GM23338 (cell line): ENCODE measurements at regions not wholly inside any gene's neighbourhood (a gene's known extent, or its start where the extent isn't known, plus 50 kb on each side); places are given as distances from the start of the nearest gene placed in this dataset.

Source experiments
- ATAC-seq: fragments of 200-7000 bp; cut with Tn5 transposase; 3 replicates; pipeline ENCODE4 v1.9.1; 2020
- DNase-seq: peaks from one replicate; pipeline ENCODE4 v3.0.0-alpha.2; 2015; ENCODE audit warnings: low spot score
- H2AFZ ChIP-seq: fragments of 200-600 bp; sonication (generic); 2 replicates; pipeline ENCODE4 v1.8.0; 2016; ENCODE audit warnings: antibody characterized with exemption, mild to moderate bottlenecking, moderate library complexity
- H3F3A ChIP-seq: fragments of 200-600 bp; sonication (generic); replicated peaks from 2 replicates; pipeline ENCODE4 v1.8.0; 2017; ENCODE audit warnings: antibody characterized with exemption, mixed run types, low read depth
- H3K27ac ChIP-seq: fragments of 200-600 bp; sonication (generic); 2 replicates; pipeline ENCODE4 v1.6.1; 2016; ENCODE audit warnings: low read depth
- H3K27me3 ChIP-seq: fragments of 200-600 bp; sonication (generic); 2 replicates; pipeline ENCODE4 v1.8.0; 2016; ENCODE audit warnings: mild to moderate bottlenecking, mixed run types, moderate library complexity; ENCODE audit not compliant: insufficient read depth
- H3K36me3 ChIP-seq: fragments of 200-600 bp; sonication (generic); 2 replicates; pipeline ENCODE4 v1.8.0; 2016; ENCODE audit warnings: mild to moderate bottlenecking; ENCODE audit not compliant: insufficient read depth
- H3K4me1 ChIP-seq: fragments of 200-600 bp; sonication (generic); 2 replicates; pipeline ENCODE4 v1.8.0; 2016; ENCODE audit warnings: mild to moderate bottlenecking, moderate library complexity; ENCODE audit not compliant: insufficient read depth
- H3K4me2 ChIP-seq: fragments of 200-600 bp; sonication (generic); 2 replicates; pipeline ENCODE4 v1.7.1; 2017; ENCODE audit warnings: mixed run types
- H3K4me3 ChIP-seq: fragments of 200-600 bp; sonication (generic); 2 replicates; pipeline ENCODE4 v1.6.1; 2016; ENCODE audit warnings: mixed run types
- H3K79me2 ChIP-seq: fragments of 200-600 bp; sonication (generic); replicated peaks from 2 replicates; pipeline ENCODE4 v1.8.0; 2017; ENCODE audit warnings: mild to moderate bottlenecking; ENCODE audit not compliant: insufficient read depth
- H3K9me2 ChIP-seq: fragments of 200-600 bp; sonication (generic); 2 replicates; pipeline ENCODE4 v1.8.0; 2017; ENCODE audit not compliant: insufficient read depth
- H4K20me1 ChIP-seq: fragments of 200-600 bp; sonication (generic); replicated peaks from 2 replicates; pipeline ENCODE4 v1.8.0; 2017; ENCODE audit warnings: mild to moderate bottlenecking; ENCODE audit not compliant: insufficient read depth
- H3K27ac Mint-ChIP-seq: 2 replicates; pipeline ENCODE4 v1.8.0; 2020; ENCODE audit warnings: inconsistent platforms, mild to moderate bottlenecking, moderate library complexity, mixed read lengths
- H3K27me3 Mint-ChIP-seq: 3 replicates; pipeline ENCODE4 v1.8.0; 2022; ENCODE audit warnings: low read depth, mild to moderate bottlenecking, moderate library complexity, mixed read lengths, inconsistent platforms; ENCODE audit not compliant: insufficient read depth, poor library complexity
- H3K36me3 Mint-ChIP-seq: 3 replicates; pipeline ENCODE4 v1.8.0; 2021; ENCODE audit warnings: low read depth, mild to moderate bottlenecking, inconsistent platforms, moderate library complexity, mixed read lengths
- H3K4me1 Mint-ChIP-seq: 3 replicates; pipeline ENCODE4 v1.8.0; 2020; ENCODE audit warnings: mild to moderate bottlenecking, inconsistent platforms, mixed read lengths
- H3K4me3 Mint-ChIP-seq: 3 replicates; pipeline ENCODE4 v1.8.0; 2021; ENCODE audit warnings: moderate library complexity, mild to moderate bottlenecking, inconsistent platforms, mixed read lengths
- H3K9me3 Mint-ChIP-seq: 3 replicates; pipeline ENCODE4 v1.8.0; 2020; ENCODE audit warnings: moderate library complexity, mild to moderate bottlenecking, inconsistent platforms, mixed read lengths
- CTCF ChIP-seq, 2 experiments: fragments of 200-600 bp in 1 of 2; sonication (generic) in 1 of 2; conservative IDR thresholded peaks; 2 replicates each; pipeline versions ENCODE4 v1.5.1 to v1.6.1; 2016 to 2017; ENCODE audit warnings: antibody characterized with exemption in 2 of 2, low read depth in 2 of 2, mild to moderate bottlenecking in 2 of 2, moderate library complexity in 1 of 2
- EZH2 ChIP-seq: fragments of 200-600 bp; sonication (generic); IDR thresholded peaks from one replicate; pipeline ENCODE4 v1.8.0; 2017; ENCODE audit warnings: antibody characterized with exemption, mild to moderate bottlenecking, low read depth; ENCODE audit not compliant: unreplicated experiment
- EZH2phosphoT487 ChIP-seq: fragments of 200-600 bp; sonication (generic); IDR thresholded peaks from one replicate; pipeline ENCODE4 v1.8.1; 2018; ENCODE audit warnings: antibody characterized with exemption; ENCODE audit not compliant: unreplicated experiment
- JUNB ChIP-seq: IDR thresholded peaks from one replicate; pipeline ENCODE4 v1.6.1; 2016; ENCODE audit warnings: antibody characterized with exemption; ENCODE audit not compliant: unreplicated experiment
- NANOG ChIP-seq: IDR thresholded peaks from 2 replicates; pipeline ENCODE4 v1.6.1; 2016; ENCODE audit warnings: antibody characterized with exemption, borderline replicate concordance
- REST ChIP-seq: IDR thresholded peaks from one replicate; pipeline ENCODE4 v1.6.1; 2018; ENCODE audit warnings: antibody characterized with exemption; ENCODE audit not compliant: unreplicated experiment
- STAT1 ChIP-seq: IDR thresholded peaks from one replicate; pipeline ENCODE4 v1.6.1; 2016; ENCODE audit warnings: antibody characterized with exemption; ENCODE audit not compliant: unreplicated experiment
- ZNF114 ChIP-seq: fragments of 250-450 bp; sonication (Bioruptor Pico); IDR thresholded peaks from 2 replicates; pipeline ENCODE4 v1.5.0; 2020; ENCODE audit warnings: mild to moderate bottlenecking, moderate library complexity
- ZNF331 ChIP-seq: fragments of 250-450 bp; sonication (Bioruptor Pico); IDR thresholded peaks from 2 replicates; pipeline ENCODE4 v1.5.0; 2020; ENCODE audit warnings: low read depth, mild to moderate bottlenecking, moderate library complexity

- H3K4me1 Mint-ChIP-seq = no peaks in the 10 kb centered on the region; the same call in 2 of the 3 replicates
- Histone ChIP-seq H3K36me3 (no peaks in the 10 kb centered on the region), H3K27me3 (no peaks in the 10 kb centered on the region), H3K4me2 (no peak overlapping the region), H3K9me2 (peaks cover 15% of the 10 kb centered on the region; the same call in 1 of the 2 replicates), H3K27ac (no peak overlapping the region), H2AFZ (no peak overlapping the region), H4K20me1 (no peaks in the 10 kb centered on the region), H3K79me2 (no peaks in the 10 kb centered on the region), H3F3A (no peaks in the 10 kb centered on the region), H3K4me3 (no peak overlapping the region), H3K4me1 (no peaks in the 10 kb centered on the region)
- H3K27me3 Mint-ChIP-seq = peaks cover 1% of the 10 kb centered on the region
- ATAC-seq = no peak
- H3K4me3 Mint-ChIP-seq = no peak overlapping the region
- TF ChIP-seq NANOG = no peak
- no peak for TF ChIP-seq ZNF331
- TF ChIP-seq REST = no peak
- TF ChIP-seq JUNB = no peak
- TF ChIP-seq EZH2 = no peak
- no peak for TF ChIP-seq EZH2phosphoT487
- no peak for TF ChIP-seq ZNF114
- TF ChIP-seq STAT1 = no peak
- TF ChIP-seq CTCF (conservative IDR thresholded peaks at IDR 0.05; ENCODE audit: low read depth in 2 of 2) = no peak
- no peak overlapping the region for H3K27ac Mint-ChIP-seq
- no peak for DNase-seq
- H3K36me3 Mint-ChIP-seq = no peaks in the 10 kb centered on the region
- no peaks in the 10 kb centered on the region for H3K9me3 Mint-ChIP-seq
Observed at GRCh38 chr11:112719736-112720525, 241.3 kb upstream of the NCAM1 start.

GRCh38 chr11:112722148-112722547, 239.1 kb upstream of the NCAM1 start:
- Mint-ChIP-seq H3K4me3 (no peak overlapping the region), H3K27me3 (peaks cover 3% of the 10 kb centered on the region), H3K36me3 (no peaks in the 10 kb centered on the region), H3K27ac (no peak overlapping the region), H3K9me3 (no peaks in the 10 kb centered on the region; the same call in 2 of the 3 replicates), H3K4me1 (no peaks in the 10 kb centered on the region; the same call in 2 of the 3 replicates)
- no peaks in the 10 kb centered on the region for H3K27me3 ChIP-seq
- H3K4me3 ChIP-seq = no peak overlapping the region
- H3K4me1 ChIP-seq = no peaks in the 10 kb centered on the region
- H4K20me1 ChIP-seq = no peaks in the 10 kb centered on the region
- no peaks in the 10 kb centered on the region for H3K79me2 ChIP-seq
- no peak for DNase-seq
- no peaks in the 10 kb centered on the region for H3K36me3 ChIP-seq
- H2AFZ ChIP-seq = no peak overlapping the region
- peaks cover 15% of the 10 kb centered on the region; the same call in 1 of the 2 replicates for H3K9me2 ChIP-seq
- TF ChIP-seq EZH2 (no peak), EZH2phosphoT487 (no peak)
- H3K27ac ChIP-seq = no peak overlapping the region
- no peaks in the 10 kb centered on the region for H3F3A ChIP-seq
- no peak for ATAC-seq
- no peak overlapping the region for H3K4me2 ChIP-seq
